ENCODE measurements at regions not wholly inside any gene's neighbourhood (a gene's known extent, or its start where the extent isn't known, plus 50 kb on each side); places are given as distances from the start of the nearest gene placed in this dataset.

GRCh38 chr15:79535536-79535935 lies 103.4 kb downstream of the MINAR1 start:
- no peak for TF ChIP-seq CTCF (IDR thresholded peaks at IDR 0.05)
- no peak for TF ChIP-seq POLR2A (IDR thresholded peaks at IDR 0.05)
